ENCODE measurements at regions not wholly inside any gene's neighbourhood (a gene's known extent, or its start where the extent isn't known, plus 50 kb on each side); places are given as distances from the start of the nearest gene placed in this dataset.

- H3K9me2 ChIP-seq (ENCODE audit: low read depth, low read length) = no peaks in the 10 kb centered on the region
- H2AFZ ChIP-seq (ENCODE audit: low read length) = no peak overlapping the region
- no peaks in the 10 kb centered on the region for H4K20me1 ChIP-seq (ENCODE audit: insufficient read depth, low read length)
- H3K27me3 ChIP-seq (ENCODE audit: insufficient read depth, low read length) = no peaks in the 10 kb centered on the region
- TF ChIP-seq CTCF (IDR thresholded peaks at IDR 0.05; ENCODE audit: low read length) (peak; percentile 86), EZH2 (IDR thresholded peaks at IDR 0.05; ENCODE audit: borderline replicate concordance, low read length) (no peak)
- no peak overlapping the region for H3K9ac ChIP-seq (ENCODE audit: low read length)
- H3K79me2 ChIP-seq (ENCODE audit: insufficient read depth, low read length) = no peaks in the 10 kb centered on the region
- no peaks in the 10 kb centered on the region for H3K9me3 ChIP-seq (ENCODE audit: low read length)
- no peak overlapping the region for H3K4me3 ChIP-seq (ENCODE audit: low read depth, low read length, poor library complexity, severe bottlenecking)
- no peaks in the 10 kb centered on the region for H3F3A ChIP-seq (ENCODE audit: insufficient read depth, low read length)
- H3K4me2 ChIP-seq (ENCODE audit: low read length) = no peak overlapping the region
- no peaks in the 10 kb centered on the region for H3K4me1 ChIP-seq (ENCODE audit: insufficient read depth, low read length, severe bottlenecking)
- H3K36me3 ChIP-seq (ENCODE audit: insufficient read depth, low read length) = no peaks in the 10 kb centered on the region
- H3K27ac ChIP-seq (ENCODE audit: low read depth, low read length, poor library complexity, severe bottlenecking) = no peak overlapping the region
These were observed 97.3 kb upstream of the AKIP1 start for GRCh38 chr11:8813658-8814057.

DNA sequence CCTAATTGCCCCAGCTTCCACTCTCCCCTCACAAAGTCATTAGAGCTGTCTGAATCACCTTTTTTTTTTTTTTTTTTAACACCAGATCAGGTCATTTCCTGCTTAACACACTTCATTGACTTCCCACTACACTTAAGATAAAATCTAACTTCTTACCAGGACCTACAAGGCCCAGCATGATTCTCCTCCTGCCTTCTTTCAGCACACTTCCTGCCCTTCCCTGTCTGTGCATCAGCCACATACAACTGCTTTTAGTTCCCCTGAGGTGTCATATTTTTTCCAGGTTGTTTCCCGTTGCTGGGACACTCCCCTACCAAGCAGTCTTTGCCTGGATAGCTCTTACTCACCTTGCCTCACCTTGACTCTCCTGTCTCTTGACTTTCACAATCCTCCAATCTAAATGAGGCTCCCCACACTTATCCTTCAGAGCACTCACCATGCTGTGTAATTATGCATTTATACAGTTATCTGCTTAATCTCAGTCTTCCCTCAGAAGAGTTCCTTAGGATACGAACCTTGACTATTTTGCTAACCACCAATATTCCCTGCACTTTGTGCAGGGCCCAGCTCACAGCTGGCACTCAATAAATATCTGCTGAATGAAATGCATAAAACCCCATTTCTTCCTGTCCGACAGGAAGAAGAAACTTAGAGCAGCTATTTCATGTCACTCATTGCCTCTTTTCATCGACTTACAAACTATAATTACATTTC is 96.6 kb upstream of the AKIP1 start:
- H3K9me3 ChIP-seq (ENCODE audit: low read length) = no peaks in the 10 kb centered on the region
- no peaks in the 10 kb centered on the region for H3F3A ChIP-seq (ENCODE audit: insufficient read depth, low read length)
- H2AFZ ChIP-seq (ENCODE audit: low read length) = no peak overlapping the region
- H3K4me1 ChIP-seq (ENCODE audit: insufficient read depth, low read length, severe bottlenecking) = no peaks in the 10 kb centered on the region
- H3K27ac ChIP-seq (ENCODE audit: low read depth, low read length, poor library complexity, severe bottlenecking) = no peak overlapping the region
- no peaks in the 10 kb centered on the region for H3K79me2 ChIP-seq (ENCODE audit: insufficient read depth, low read length)
- H3K4me2 ChIP-seq (ENCODE audit: low read length) = no peak overlapping the region
- H3K9ac ChIP-seq (ENCODE audit: low read length) = no peak overlapping the region
- H3K9me2 ChIP-seq (ENCODE audit: low read depth, low read length) = no peaks in the 10 kb centered on the region
- H4K20me1 ChIP-seq (ENCODE audit: insufficient read depth, low read length) = no peaks in the 10 kb centered on the region
- TF ChIP-seq CTCF (IDR thresholded peaks at IDR 0.05; ENCODE audit: low read length) (no peak), EZH2 (IDR thresholded peaks at IDR 0.05; ENCODE audit: borderline replicate concordance, low read length) (no peak)
- no peaks in the 10 kb centered on the region for H3K36me3 ChIP-seq (ENCODE audit: insufficient read depth, low read length)
- no peaks in the 10 kb centered on the region for H3K27me3 ChIP-seq (ENCODE audit: insufficient read depth, low read length)
- no peak overlapping the region for H3K4me3 ChIP-seq (ENCODE audit: low read depth, low read length, poor library complexity, severe bottlenecking)

- no peak for TF ChIP-seq CTCF (IDR thresholded peaks at IDR 0.05; ENCODE audit: low read length)
- H3K4me3 ChIP-seq (ENCODE audit: low read depth, low read length, poor library complexity, severe bottlenecking) = no peak overlapping the region
- no peak overlapping the region for H3K27ac ChIP-seq (ENCODE audit: low read depth, low read length, poor library complexity, severe bottlenecking)
- no peaks in the 10 kb centered on the region for H3K9me3 ChIP-seq (ENCODE audit: low read length)
- no peak overlapping the region for H2AFZ ChIP-seq (ENCODE audit: low read length)
- no peaks in the 10 kb centered on the region for H4K20me1 ChIP-seq (ENCODE audit: insufficient read depth, low read length)
- no peaks in the 10 kb centered on the region for H3F3A ChIP-seq (ENCODE audit: insufficient read depth, low read length)
- no peak overlapping the region for H3K9ac ChIP-seq (ENCODE audit: low read length)
- no peaks in the 10 kb centered on the region for H3K9me2 ChIP-seq (ENCODE audit: low read depth, low read length)
- no peak overlapping the region for H3K4me2 ChIP-seq (ENCODE audit: low read length)
- H3K79me2 ChIP-seq (ENCODE audit: insufficient read depth, low read length) = no peaks in the 10 kb centered on the region
- no peaks in the 10 kb centered on the region for H3K4me1 ChIP-seq (ENCODE audit: insufficient read depth, low read length, severe bottlenecking)
- H3K36me3 ChIP-seq (ENCODE audit: insufficient read depth, low read length) = no peaks in the 10 kb centered on the region
- H3K27me3 ChIP-seq (ENCODE audit: insufficient read depth, low read length) = no peaks in the 10 kb centered on the region
These were observed 96.1 kb upstream of the AKIP1 start for GRCh38 chr11:8814923-8815240.
